A549 (cell line): ENCODE measurements at regions not wholly inside any gene's neighbourhood (a gene's known extent, or its start where the extent isn't known, plus 50 kb on each side); places are given as distances from the start of the nearest gene placed in this dataset.

Experiments used
- ATAC-seq, 2 experiments: fragments of 200-7000 bp in 1 of 2; fragments of >200 bp in 1 of 2; cut with Nextera tagmentation in 1 of 2; cut with Tn5 transposase in 1 of 2; 3 replicates each; pipeline versions ENCODE4 v1.8.0 to v1.9.1; 2018 to 2020; ENCODE audit warnings: mild to moderate bottlenecking in 1 of 2, moderate library complexity in 1 of 2
- CTCF ChIA-PET: fragments of 300-600 bp; sonication (Branson Sonifier 250); formaldehyde crosslinking; extraction: SDS; loops from one replicate; lab custom pipeline; 2021; ENCODE audit warnings: antibody characterized with exemption, inconsistent platforms; lab: Yijun Ruan, JAX
- POLR2A ChIA-PET: fragments of 350-600 bp; formaldehyde crosslinking; extraction: SDS; loops from one replicate; lab custom pipeline; 2021; ENCODE audit warnings: antibody characterized with exemption, inconsistent platforms; lab: Yijun Ruan, JAX
- DNase-seq, 2 experiments: peaks; one replicate each; pipeline versions ENCODE4 v3.0.0 to v3.0.0-alpha.2; 2011 to 2016; ENCODE audit warnings: low read depth in 1 of 2, low spot score in 1 of 2
- FAIRE-seq: peaks from 2 replicates; lab custom pipeline; 2011; peaks lifted over from hg19 to GRCh38; lab: Jason Lieb, UNC
- H3K27ac ChIP-seq, 2 experiments: fragments of >200 bp; sonication (Bioruptor Twin); formaldehyde crosslinking; 3 replicates each; pipeline ENCODE4 v1.5.1; 2016 to 2017
- H3K4me1 ChIP-seq: fragments of >200 bp; sonication (Bioruptor Twin); formaldehyde crosslinking; 3 replicates; pipeline ENCODE4 v1.6.1; 2016
- H3K4me2 ChIP-seq: fragments of >200 bp; sonication (Bioruptor Twin); formaldehyde crosslinking; 3 replicates; pipeline ENCODE4 v1.6.1; 2016
- H3K4me3 ChIP-seq: fragments of >200 bp; sonication (Bioruptor Twin); formaldehyde crosslinking; 3 replicates; pipeline ENCODE4 v1.5.1; 2016
- H3K9me3 ChIP-seq: fragments of >200 bp; sonication (Bioruptor Twin); formaldehyde crosslinking; 3 replicates; pipeline ENCODE4 v1.6.1; 2016
- CBX2 ChIP-seq: fragments of 200-600 bp; sonication (generic); IDR thresholded peaks from 2 replicates; pipeline ENCODE4 v1.6.1; 2016; ENCODE audit warnings: low read depth, mild to moderate bottlenecking, borderline replicate concordance
- CBX8 ChIP-seq: fragments of 200-600 bp; sonication (generic); IDR thresholded peaks from 2 replicates; pipeline ENCODE4 v1.6.1; 2016
- CEBPB ChIP-seq, 2 experiments: fragments of >200 bp in 1 of 2; sonication (Bioruptor Twin) in 1 of 2; formaldehyde crosslinking in 1 of 2; IDR thresholded peaks; 2 replicates each; pipeline ENCODE4 v1.6.1; 2012 to 2016
- CHD2 ChIP-seq: fragments of 150-350 bp; IDR thresholded peaks from 2 replicates; pipeline ENCODE4 v1.6.1; 2014; ENCODE audit warnings: low read length; ENCODE audit not compliant: partially characterized antibody
- CTCF ChIP-seq: fragments of >200 bp; sonication (Bioruptor Twin); formaldehyde crosslinking; IDR thresholded peaks from 3 replicates; pipeline ENCODE4 v1.5.1; 2016
- E2F6 ChIP-seq: IDR thresholded peaks from 2 replicates; pipeline ENCODE4 v1.6.1; 2012; ENCODE audit warnings: low read depth, borderline replicate concordance
- EHF ChIP-seq: fragments of 250-450 bp; sonication (Bioruptor Pico); IDR thresholded peaks from 2 replicates; pipeline ENCODE4 v1.5.0; 2020; ENCODE audit warnings: mild to moderate bottlenecking
- ELK1 ChIP-seq: fragments of 150-350 bp; IDR thresholded peaks from 2 replicates; pipeline ENCODE4 v1.6.1; 2014; ENCODE audit warnings: low read depth, mild to moderate bottlenecking, low read length
- EP300 ChIP-seq, 2 experiments: fragments of >200 bp; sonication (Bioruptor Twin); formaldehyde crosslinking; IDR thresholded peaks; 2 replicates in 1 of 2; 3 replicates in 1 of 2; pipeline ENCODE4 v1.6.1; 2016 to 2017
- FOSB ChIP-seq: fragments of 250-450 bp; sonication (Bioruptor Pico); IDR thresholded peaks from 2 replicates; pipeline ENCODE4 v1.5.0; 2020; ENCODE audit warnings: mild to moderate bottlenecking, moderate library complexity
- FOSL2 ChIP-seq, 2 experiments: fragments of 450-650 bp in 1 of 2; fragments of >200 bp in 1 of 2; sonication (Bioruptor Twin) in 1 of 2; formaldehyde crosslinking; IDR thresholded peaks; 2 replicates each; pipeline versions ENCODE4 v1.5.0 to v1.6.1; 2016 to 2020; ENCODE audit warnings: mild to moderate bottlenecking in 1 of 2, moderate library complexity in 1 of 2
- HDAC2 ChIP-seq: fragments of 200-600 bp; sonication (generic); IDR thresholded peaks from 2 replicates; pipeline ENCODE4 v1.6.1; 2016
- JUN ChIP-seq, 2 experiments: fragments of >200 bp; sonication (Bioruptor Twin); formaldehyde crosslinking; IDR thresholded peaks; 2 replicates in 1 of 2; 3 replicates in 1 of 2; pipeline ENCODE4 v1.6.1; 2016 to 2017
- KDM1A ChIP-seq: fragments of 200-600 bp; sonication (generic); IDR thresholded peaks from 2 replicates; pipeline ENCODE4 v1.6.1; 2016; ENCODE audit warnings: low read depth, mild to moderate bottlenecking
- MYC ChIP-seq: IDR thresholded peaks from 2 replicates; pipeline ENCODE4 v1.6.1; 2012; ENCODE audit warnings: mild to moderate bottlenecking, inconsistent platforms, low read length, improper control_type of control experiment, borderline replicate concordance
- NR3C1 ChIP-seq: fragments of >200 bp; sonication (Bioruptor Twin); formaldehyde crosslinking; IDR thresholded peaks from 3 replicates; pipeline ENCODE4 v1.6.1; 2017
- POLR2A ChIP-seq: IDR thresholded peaks from 2 replicates; pipeline ENCODE4 v1.6.1; 2012; ENCODE audit warnings: mild to moderate bottlenecking, low read length
- POLR2AphosphoS2 ChIP-seq: conservative IDR thresholded peaks from 2 replicates; pipeline ENCODE4 v1.6.1; 2012; ENCODE audit warnings: low read length, improper control_type of control experiment, inconsistent platforms
- REST ChIP-seq: fragments of 200-600 bp; sonication (generic); IDR thresholded peaks from 2 replicates; pipeline ENCODE4 v1.6.1; 2016; ENCODE audit warnings: antibody characterized with exemption, mild to moderate bottlenecking, moderate library complexity
- RFX5 ChIP-seq: fragments of 450-650 bp; IDR thresholded peaks from 2 replicates; pipeline ENCODE4 v1.7.1; 2014; ENCODE audit warnings: antibody characterized with exemption, mild to moderate bottlenecking, moderate library complexity
- RNF2 ChIP-seq: fragments of 200-600 bp; sonication (generic); IDR thresholded peaks from 2 replicates; pipeline ENCODE4 v1.6.1; 2016; ENCODE audit warnings: low read depth, mild to moderate bottlenecking, antibody characterized with exemption, moderate library complexity, borderline replicate concordance
- SMC3 ChIP-seq: fragments of >200 bp; sonication (Bioruptor Twin); formaldehyde crosslinking; IDR thresholded peaks from 3 replicates; pipeline ENCODE4 v1.6.1; 2018; ENCODE audit warnings: inconsistent platforms
- TFCP2L1 ChIP-seq: fragments of 250-450 bp; sonication (Bioruptor Pico); IDR thresholded peaks from 2 replicates; pipeline ENCODE4 v1.5.0; 2021; ENCODE audit warnings: mild to moderate bottlenecking
- ZFP36 ChIP-seq: fragments of 450-650 bp; IDR thresholded peaks from 2 replicates; pipeline ENCODE4 v1.6.1; 2014; ENCODE audit warnings: borderline replicate concordance; ENCODE audit not compliant: partially characterized antibody
- WGBS: methylation state at CpG from one replicate; pipeline ENCODE4 v1.1.6; 2017; ENCODE audit errors: missing lambda C conversion rate; 5-methylcytosine and 5-hydroxymethylcytosine counted together
- TF ChIP-seq, protein P1 (sequence below): IDR thresholded peaks from 2 replicates; pipeline ENCODE4 v1.6.1; 2012
- TF ChIP-seq, protein P2 (sequence below): fragments of >200 bp; sonication (Bioruptor Twin); formaldehyde crosslinking; IDR thresholded peaks from 3 replicates; pipeline ENCODE4 v1.6.1; 2016
- TF ChIP-seq, protein P3 (sequence below): fragments of 450-650 bp; IDR thresholded peaks from 2 replicates; pipeline ENCODE4 v1.6.1; 2014; ENCODE audit warnings: antibody characterized with exemption
- TF ChIP-seq, protein P4 (sequence below): fragments of 250-450 bp; sonication (Bioruptor Pico); IDR thresholded peaks from 2 replicates; pipeline ENCODE4 v1.5.0; 2020; ENCODE audit warnings: low read depth, mild to moderate bottlenecking, moderate library complexity

DNA sequence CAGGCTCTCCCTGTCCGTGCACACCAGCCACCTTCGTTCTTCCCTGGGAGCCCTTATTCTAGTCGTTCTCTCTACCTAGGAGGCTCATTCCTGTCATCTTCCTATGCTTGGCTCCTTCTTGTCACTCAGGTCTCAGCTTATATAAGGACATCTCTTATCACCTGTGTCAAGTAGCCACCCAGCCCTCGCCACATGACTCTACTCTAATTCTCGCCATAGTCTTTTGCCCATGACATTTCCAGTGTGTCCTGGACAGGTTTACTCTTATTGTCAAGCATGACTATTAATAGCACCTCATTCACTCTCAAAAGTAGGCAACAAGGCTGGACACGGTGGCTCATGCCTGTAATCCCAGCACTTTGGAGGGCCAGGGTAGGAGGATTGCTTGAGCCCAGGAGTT, 175.7 kb upstream of the NUDT4 start:
- 61% methylated on average over 6 of the region's 6 CpGs for WGBS
- ChIA-PET CTCF (interaction anchor here (1.6 kb wide), 1 partner anchor 21 kb away, joined by 3 read pairs; no protein-coding TSS in a partner anchor), POLR2A (no interaction called here)
- Histone ChIP-seq H3K4me1 (peaks cover 22% of the 10 kb centered on the region), H3K4me3 (no peak overlapping the region), H3K4me2 (no peak overlapping the region), H3K9me3 (no peaks in the 10 kb centered on the region), H3K27ac (no peak overlapping the region)
- FAIRE-seq (no peak), DNase-seq (no peak), ATAC-seq (no peak)
- TF ChIP-seq SMC3 (no peak), HDAC2 (no peak), CEBPB (IDR thresholded peaks at IDR 0.05) (no peak), MYC (no peak), RFX5 (no peak), KDM1A (no peak), JUN (IDR thresholded peaks at IDR 0.05) (no peak), FOSL2 (IDR thresholded peaks at IDR 0.05) (no peak), FOSL2 (CRISPR knock-in tag; IDR thresholded peaks at IDR 0.05) (no peak), FOSB (CRISPR knock-in tag) (no peak), NR3C1 (no peak), CHD2 (no peak), CBX8 (no peak), POLR2AphosphoS2 (no peak)
- TF ChIP-seq, protein P1, sequence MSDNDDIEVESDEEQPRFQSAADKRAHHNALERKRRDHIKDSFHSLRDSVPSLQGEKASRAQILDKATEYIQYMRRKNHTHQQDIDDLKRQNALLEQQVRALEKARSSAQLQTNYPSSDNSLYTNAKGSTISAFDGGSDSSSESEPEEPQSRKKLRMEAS = no peak

- TF ChIP-seq HDAC2 (no peak), ZFP36 (no peak), ELK1 (no peak), CEBPB (IDR thresholded peaks at IDR 0.05) (no peak), REST (no peak), CHD2 (no peak), SMC3 (no peak), CTCF (no peak), RNF2 (no peak), EP300 (IDR thresholded peaks at IDR 0.05) (no peak), POLR2A (no peak), KDM1A (no peak), TFCP2L1 (CRISPR knock-in tag) (no peak), E2F6 (no peak), CBX2 (no peak), EHF (CRISPR knock-in tag) (no peak)
- TF ChIP-seq, protein P2, sequence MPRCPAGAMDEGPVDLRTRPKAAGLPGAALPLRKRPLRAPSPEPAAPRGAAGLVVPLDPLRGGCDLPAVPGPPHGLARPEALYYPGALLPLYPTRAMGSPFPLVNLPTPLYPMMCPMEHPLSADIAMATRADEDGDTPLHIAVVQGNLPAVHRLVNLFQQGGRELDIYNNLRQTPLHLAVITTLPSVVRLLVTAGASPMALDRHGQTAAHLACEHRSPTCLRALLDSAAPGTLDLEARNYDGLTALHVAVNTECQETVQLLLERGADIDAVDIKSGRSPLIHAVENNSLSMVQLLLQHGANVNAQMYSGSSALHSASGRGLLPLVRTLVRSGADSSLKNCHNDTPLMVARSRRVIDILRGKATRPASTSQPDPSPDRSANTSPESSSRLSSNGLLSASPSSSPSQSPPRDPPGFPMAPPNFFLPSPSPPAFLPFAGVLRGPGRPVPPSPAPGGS = no peak
- TF ChIP-seq, protein P3, sequence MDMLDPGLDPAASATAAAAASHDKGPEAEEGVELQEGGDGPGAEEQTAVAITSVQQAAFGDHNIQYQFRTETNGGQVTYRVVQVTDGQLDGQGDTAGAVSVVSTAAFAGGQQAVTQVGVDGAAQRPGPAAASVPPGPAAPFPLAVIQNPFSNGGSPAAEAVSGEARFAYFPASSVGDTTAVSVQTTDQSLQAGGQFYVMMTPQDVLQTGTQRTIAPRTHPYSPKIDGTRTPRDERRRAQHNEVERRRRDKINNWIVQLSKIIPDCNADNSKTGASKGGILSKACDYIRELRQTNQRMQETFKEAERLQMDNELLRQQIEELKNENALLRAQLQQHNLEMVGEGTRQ = no peak
- TF ChIP-seq, protein P4, sequence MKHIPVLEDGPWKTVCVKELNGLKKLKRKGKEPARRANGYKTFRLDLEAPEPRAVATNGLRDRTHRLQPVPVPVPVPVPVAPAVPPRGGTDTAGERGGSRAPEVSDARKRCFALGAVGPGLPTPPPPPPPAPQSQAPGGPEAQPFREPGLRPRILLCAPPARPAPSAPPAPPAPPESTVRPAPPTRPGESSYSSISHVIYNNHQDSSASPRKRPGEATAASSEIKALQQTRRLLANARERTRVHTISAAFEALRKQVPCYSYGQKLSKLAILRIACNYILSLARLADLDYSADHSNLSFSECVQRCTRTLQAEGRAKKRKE (CRISPR knock-in tag) = no peak
- no peak overlapping the region for H3K4me3 ChIP-seq
- ChIA-PET CTCF (interaction anchor here (1.0 to 2.3 kb wide), 3 partner anchors 13 to 27 kb away, joined by 3 to 5 read pairs (median 3); no protein-coding TSS in a partner anchor), POLR2A (no interaction called here)
- no peak overlapping the region for H3K4me2 ChIP-seq
- FAIRE-seq (no peak), ATAC-seq (no peak), DNase-seq (no peak)
- peaks cover 15% of the 10 kb centered on the region for H3K4me1 ChIP-seq
- H3K27ac ChIP-seq = no peak overlapping the region
- no peaks in the 10 kb centered on the region for H3K9me3 ChIP-seq
- 68% methylated on average over 2 of the region's 2 CpGs for WGBS
Measured at GRCh38 chr12:93202688-93203087, 175.0 kb upstream of the NUDT4 start.
